HepG2 (cell line): ENCODE measurements at regions not wholly inside any gene's neighbourhood (a gene's known extent, or its start where the extent isn't known, plus 50 kb on each side); places are given as distances from the start of the nearest gene placed in this dataset.

ENCODE experiments used
- ATAC-seq: fragments of 200-7000 bp; cut with Tn5 transposase; 3 replicates; pipeline ENCODE4 v1.9.1; 2020; ENCODE audit warnings: mild to moderate bottlenecking, moderate library complexity
- BruUV-seq: library from RNA; stranded (reverse); fragments of 400-500 nt; replicated peaks from 2 replicates; lab custom pipeline; 2021; lab: Mats Ljungman, UMichigan
- CTCF ChIA-PET: fragments of 300-600 bp; formaldehyde crosslinking; extraction: SDS; loops from one replicate; lab custom pipeline; 2021; ENCODE audit warnings: low total read pairs, inconsistent platforms, low intra/inter-chr PET ratio; lab: Yijun Ruan, JAX
- POLR2A ChIA-PET: fragments of 350-600 bp; sonication (Branson Sonifier 250); formaldehyde crosslinking; loops from one replicate; lab custom pipeline; 2020; ENCODE audit warnings: antibody characterized with exemption, inconsistent platforms; lab: Yijun Ruan, JAX
- DNase-seq: peaks from one replicate; pipeline ENCODE4 v3.0.0-alpha.2; 2015; ENCODE audit warnings: low spot score
- FAIRE-seq: peaks from 3 replicates; lab custom pipeline; 2011; peaks lifted over from hg19 to GRCh38; lab: Jason Lieb, UNC
- H2AFZ ChIP-seq: one replicate; pipeline ENCODE4 v1.6.1; 2011; ENCODE audit warnings: low read length, inconsistent platforms
- H3K27ac ChIP-seq: fragments of 300-600 bp; 3 replicates; pipeline ENCODE4 v1.8.0; 2011; ENCODE audit warnings: mixed run types, mild to moderate bottlenecking, mixed read lengths, low read length, inconsistent platforms; ENCODE audit not compliant: insufficient read depth; ENCODE audit errors: extremely low read length
- H3K27me3 ChIP-seq, 2 experiments: fragments of 200-600 bp in 1 of 2; 2 replicates in 1 of 2; 3 replicates in 1 of 2; pipeline versions ENCODE4 v1.6.0 to v1.8.0; 2011; ENCODE audit warnings: low read length in 2 of 2, mild to moderate bottlenecking in 2 of 2, moderate library complexity in 2 of 2, inconsistent platforms in 1 of 2; ENCODE audit not compliant: insufficient read depth in 2 of 2, control insufficient read depth in 1 of 2
- H3K36me3 ChIP-seq, 2 experiments: fragments of 200-600 bp in 1 of 2; replicated peaks in 1 of 2; 2 replicates in 1 of 2; 3 replicates in 1 of 2; pipeline versions ENCODE4 v1.5.1 to v1.8.0; 2011; ENCODE audit warnings: low read length in 2 of 2, inconsistent platforms in 1 of 2; ENCODE audit not compliant: insufficient read depth in 2 of 2, control insufficient read depth in 1 of 2
- H3K4me1 ChIP-seq: 2 replicates; pipeline ENCODE4 v1.5.1; 2012; ENCODE audit warnings: low read length, inconsistent platforms; ENCODE audit not compliant: insufficient read depth
- H3K4me2 ChIP-seq: 2 replicates; pipeline ENCODE4 v1.6.0; 2011; ENCODE audit warnings: low read depth, low read length, inconsistent platforms
- H3K4me3 ChIP-seq, 3 experiments: fragments of 200-600 bp in 1 of 3; sonication (generic), shearing (Covaris generic) in 1 of 3; replicated peaks in 1 of 3; 2 replicates each; pipeline ENCODE4 v1.5.1; 2011 to 2016; ENCODE audit warnings: low read length in 3 of 3, inconsistent platforms in 2 of 3, low read depth in 2 of 3, mild to moderate bottlenecking in 2 of 3, control low read depth in 1 of 3, mixed read lengths in 1 of 3; ENCODE audit not compliant: insufficient read depth in 1 of 3
- H3K79me2 ChIP-seq: one replicate; pipeline ENCODE4 v1.6.1; 2011; ENCODE audit warnings: low read length, inconsistent platforms; ENCODE audit not compliant: insufficient read depth
- H3K9ac ChIP-seq: 2 replicates; pipeline ENCODE4 v1.6.0; 2011; ENCODE audit warnings: mild to moderate bottlenecking, low read depth, low read length, inconsistent platforms; ENCODE audit not compliant: insufficient read depth
- H3K9me3 ChIP-seq: 2 replicates; pipeline ENCODE4 v1.5.1; 2012; ENCODE audit warnings: mild to moderate bottlenecking, low read length
- H4K20me1 ChIP-seq: 2 replicates; pipeline ENCODE4 v1.6.0; 2011; ENCODE audit warnings: inconsistent platforms, mild to moderate bottlenecking, low read length, moderate library complexity; ENCODE audit not compliant: insufficient read depth
- HNF4A ChIP-seq: sonication (generic); formaldehyde crosslinking; IDR thresholded peaks from 2 replicates; pipeline ENCODE4 v1.4.0; 2020; ENCODE audit warnings: missing genetic modification reagents
- JUNB ChIP-seq: sonication (generic); formaldehyde crosslinking; IDR thresholded peaks from 2 replicates; pipeline ENCODE4 v1.8.0; 2022; ENCODE audit warnings: missing genetic modification reagents, mild to moderate bottlenecking, borderline replicate concordance
- KLF12 ChIP-seq: sonication (generic); formaldehyde crosslinking; IDR thresholded peaks from 2 replicates; pipeline ENCODE4 v1.4.0; 2020; ENCODE audit warnings: missing genetic modification reagents, borderline replicate concordance
- MAFF ChIP-seq: IDR thresholded peaks from 2 replicates; pipeline ENCODE4 v1.6.1; 2011; ENCODE audit warnings: low read depth, low read length, improper control_type of control experiment
- SOX5 ChIP-seq: IDR thresholded peaks from 2 replicates; pipeline ENCODE4 v1.6.1; 2016; ENCODE audit warnings: borderline replicate concordance
- SOX6 ChIP-seq, 2 experiments: fragments of 450-650 bp in 1 of 2; sonication (generic) in 1 of 2; formaldehyde crosslinking in 1 of 2; IDR thresholded peaks; 2 replicates each; pipeline versions ENCODE4 v1.4.0 to v1.6.1; 2017 to 2020; ENCODE audit warnings: antibody characterized with exemption in 1 of 2, mild to moderate bottlenecking in 1 of 2, missing genetic modification reagents in 1 of 2
- ZFP36 ChIP-seq: fragments of 150-350 bp; IDR thresholded peaks from 2 replicates; pipeline ENCODE4 v1.6.1; 2018; ENCODE audit warnings: borderline replicate concordance, low read length, low read depth; ENCODE audit not compliant: partially characterized antibody
- ZNF101 ChIP-seq: sonication (generic); formaldehyde crosslinking; IDR thresholded peaks from 2 replicates; pipeline ENCODE4 v1.4.0; 2020; ENCODE audit warnings: mild to moderate bottlenecking, low read depth, missing genetic modification reagents, borderline replicate concordance
- ZNF24 ChIP-seq: fragments of 450-650 bp; IDR thresholded peaks from 2 replicates; pipeline ENCODE4 v1.6.1; 2017; ENCODE audit warnings: antibody characterized with exemption, mild to moderate bottlenecking
- ZNF331 ChIP-seq: sonication (generic); formaldehyde crosslinking; IDR thresholded peaks from 2 replicates; pipeline ENCODE4 v1.4.0; 2020; ENCODE audit warnings: missing genetic modification reagents
- ZNF768 ChIP-seq: sonication (generic); formaldehyde crosslinking; IDR thresholded peaks from 2 replicates; pipeline ENCODE4 v1.4.0; 2020; ENCODE audit warnings: missing genetic modification reagents
- WGBS: methylation state at CpG from one replicate; pipeline ENCODE4 v1.1.6; 2017; ENCODE audit warnings: low lambda C conversion rate; 5-methylcytosine and 5-hydroxymethylcytosine counted together
- in situ Hi-C: cut with HindIII; loops from 2 replicates; pipeline ENCODE4 v1.10.0; 2017; ENCODE audit warnings: low pct_unique_long_range_greater_than_20kb; ENCODE audit not compliant: extremely low pct_ligation_motif_present
- intact Hi-C: fragments of 100-400 bp; cut with micrococcal nuclease; formaldehyde crosslinking; loops from one replicate; pipeline ENCODE4 v1.10.0; 2022; ENCODE audit not compliant: unreplicated experiment
- TF ChIP-seq, protein P1 (sequence below): sonication (generic); formaldehyde crosslinking; IDR thresholded peaks from 2 replicates; pipeline ENCODE4 v1.4.0; 2020; ENCODE audit warnings: mild to moderate bottlenecking, missing genetic modification reagents
- TF ChIP-seq, protein P2 (sequence below): sonication (generic); formaldehyde crosslinking; IDR thresholded peaks from 2 replicates; pipeline ENCODE4 v1.4.0; 2020; ENCODE audit warnings: missing genetic modification reagents, borderline replicate concordance
- TF ChIP-seq, protein P3 (sequence below): sonication (generic); formaldehyde crosslinking; IDR thresholded peaks from 2 replicates; pipeline ENCODE4 v1.4.0; 2020; ENCODE audit warnings: missing genetic modification reagents, borderline replicate concordance

DNA sequence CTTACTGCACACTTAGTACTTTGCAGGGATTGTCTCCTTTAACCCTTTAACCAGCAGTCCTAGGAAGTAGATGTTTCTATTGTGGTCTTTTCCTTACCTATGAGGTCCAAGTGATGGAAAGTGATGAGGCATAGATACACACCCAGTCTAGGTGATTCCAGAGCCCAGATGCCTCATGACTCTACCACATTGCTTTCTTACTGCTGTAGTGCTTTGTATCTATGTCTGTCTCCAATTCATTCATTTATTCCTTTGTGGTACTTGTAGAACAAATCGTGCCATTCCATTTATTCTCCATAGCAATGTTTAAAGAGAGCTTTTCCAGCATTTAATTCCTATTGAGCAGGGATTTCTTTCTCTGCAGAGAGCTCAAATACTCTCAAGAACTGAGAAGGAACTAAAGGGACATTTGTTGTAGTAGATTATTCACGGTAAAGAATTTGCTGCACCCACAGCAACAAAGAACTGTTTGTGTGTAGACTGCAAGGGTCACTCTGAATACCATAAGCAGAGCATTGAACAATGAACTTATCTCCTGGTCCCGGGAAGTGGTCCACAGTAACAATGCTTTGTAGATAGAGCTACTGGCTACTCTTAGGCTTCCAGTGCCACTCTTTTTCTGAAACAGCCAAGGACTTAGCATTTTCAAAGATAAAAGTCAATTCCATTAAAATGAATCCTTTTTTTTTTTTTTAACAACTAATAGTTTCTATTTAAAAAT, 337.0 kb downstream of the PTEN start:
- no TSS peak for BruUV-seq
- no peak overlapping the region for H3K4me3 ChIP-seq
- FAIRE-seq, result no peak
- TF ChIP-seq, protein P1, sequence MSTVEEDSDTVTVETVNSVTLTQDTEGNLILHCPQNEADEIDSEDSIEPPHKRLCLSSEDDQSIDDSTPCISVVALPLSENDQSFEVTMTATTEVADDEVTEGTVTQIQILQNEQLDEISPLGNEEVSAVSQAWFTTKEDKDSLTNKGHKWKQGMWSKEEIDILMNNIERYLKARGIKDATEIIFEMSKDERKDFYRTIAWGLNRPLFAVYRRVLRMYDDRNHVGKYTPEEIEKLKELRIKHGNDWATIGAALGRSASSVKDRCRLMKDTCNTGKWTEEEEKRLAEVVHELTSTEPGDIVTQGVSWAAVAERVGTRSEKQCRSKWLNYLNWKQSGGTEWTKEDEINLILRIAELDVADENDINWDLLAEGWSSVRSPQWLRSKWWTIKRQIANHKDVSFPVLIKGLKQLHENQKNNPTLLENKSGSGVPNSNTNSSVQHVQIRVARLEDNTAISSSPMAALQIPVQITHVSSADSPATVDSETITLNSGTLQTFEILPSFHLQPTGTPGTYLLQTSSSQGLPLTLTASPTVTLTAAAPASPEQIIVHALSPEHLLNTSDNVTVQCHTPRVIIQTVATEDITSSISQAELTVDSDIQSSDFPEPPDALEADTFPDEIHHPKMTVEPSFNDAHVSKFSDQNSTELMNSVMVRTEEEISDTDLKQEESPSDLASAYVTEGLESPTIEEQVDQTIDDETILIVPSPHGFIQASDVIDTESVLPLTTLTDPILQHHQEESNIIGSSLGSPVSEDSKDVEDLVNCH (CRISPR knock-in tag), result no peak
- TF ChIP-seq KLF12 (CRISPR knock-in tag), result no peak
- TF ChIP-seq, protein P2, sequence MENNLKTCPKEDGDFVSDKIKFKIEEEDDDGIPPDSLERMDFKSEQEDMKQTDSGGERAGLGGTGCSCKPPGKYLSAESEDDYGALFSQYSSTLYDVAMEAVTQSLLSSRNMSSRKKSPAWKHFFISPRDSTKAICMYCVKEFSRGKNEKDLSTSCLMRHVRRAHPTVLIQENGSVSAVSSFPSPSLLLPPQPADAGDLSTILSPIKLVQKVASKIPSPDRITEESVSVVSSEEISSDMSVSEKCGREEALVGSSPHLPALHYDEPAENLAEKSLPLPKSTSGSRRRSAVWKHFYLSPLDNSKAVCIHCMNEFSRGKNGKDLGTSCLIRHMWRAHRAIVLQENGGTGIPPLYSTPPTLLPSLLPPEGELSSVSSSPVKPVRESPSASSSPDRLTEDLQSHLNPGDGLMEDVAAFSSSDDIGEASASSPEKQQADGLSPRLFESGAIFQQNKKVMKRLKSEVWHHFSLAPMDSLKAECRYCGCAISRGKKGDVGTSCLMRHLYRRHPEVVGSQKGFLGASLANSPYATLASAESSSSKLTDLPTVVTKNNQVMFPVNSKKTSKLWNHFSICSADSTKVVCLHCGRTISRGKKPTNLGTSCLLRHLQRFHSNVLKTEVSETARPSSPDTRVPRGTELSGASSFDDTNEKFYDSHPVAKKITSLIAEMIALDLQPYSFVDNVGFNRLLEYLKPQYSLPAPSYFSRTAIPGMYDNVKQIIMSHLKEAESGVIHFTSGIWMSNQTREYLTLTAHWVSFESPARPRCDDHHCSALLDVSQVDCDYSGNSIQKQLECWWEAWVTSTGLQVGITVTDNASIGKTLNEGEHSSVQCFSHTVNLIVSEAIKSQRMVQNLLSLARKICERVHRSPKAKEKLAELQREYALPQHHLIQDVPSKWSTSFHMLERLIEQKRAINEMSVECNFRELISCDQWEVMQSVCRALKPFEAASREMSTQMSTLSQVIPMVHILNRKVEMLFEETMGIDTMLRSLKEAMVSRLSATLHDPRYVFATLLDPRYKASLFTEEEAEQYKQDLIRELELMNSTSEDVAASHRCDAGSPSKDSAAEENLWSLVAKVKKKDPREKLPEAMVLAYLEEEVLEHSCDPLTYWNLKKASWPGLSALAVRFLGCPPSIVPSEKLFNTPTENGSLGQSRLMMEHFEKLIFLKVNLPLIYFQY, result no peak
- TF ChIP-seq ZFP36, result no peak
- TF ChIP-seq JUNB (CRISPR knock-in tag), result no peak
- TF ChIP-seq, protein P3, sequence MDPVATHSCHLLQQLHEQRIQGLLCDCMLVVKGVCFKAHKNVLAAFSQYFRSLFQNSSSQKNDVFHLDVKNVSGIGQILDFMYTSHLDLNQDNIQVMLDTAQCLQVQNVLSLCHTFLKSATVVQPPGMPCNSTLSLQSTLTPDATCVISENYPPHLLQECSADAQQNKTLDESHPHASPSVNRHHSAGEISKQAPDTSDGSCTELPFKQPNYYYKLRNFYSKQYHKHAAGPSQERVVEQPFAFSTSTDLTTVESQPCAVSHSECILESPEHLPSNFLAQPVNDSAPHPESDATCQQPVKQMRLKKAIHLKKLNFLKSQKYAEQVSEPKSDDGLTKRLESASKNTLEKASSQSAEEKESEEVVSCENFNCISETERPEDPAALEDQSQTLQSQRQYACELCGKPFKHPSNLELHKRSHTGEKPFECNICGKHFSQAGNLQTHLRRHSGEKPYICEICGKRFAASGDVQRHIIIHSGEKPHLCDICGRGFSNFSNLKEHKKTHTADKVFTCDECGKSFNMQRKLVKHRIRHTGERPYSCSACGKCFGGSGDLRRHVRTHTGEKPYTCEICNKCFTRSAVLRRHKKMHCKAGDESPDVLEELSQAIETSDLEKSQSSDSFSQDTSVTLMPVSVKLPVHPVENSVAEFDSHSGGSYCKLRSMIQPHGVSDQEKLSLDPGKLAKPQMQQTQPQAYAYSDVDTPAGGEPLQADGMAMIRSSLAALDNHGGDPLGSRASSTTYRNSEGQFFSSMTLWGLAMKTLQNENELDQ (CRISPR knock-in tag), result no peak
- TF ChIP-seq ZNF768 (CRISPR knock-in tag), result no peak
- 0 out of 2 replicates have a peak, but pooled peaks have one; percentile 33 for TF ChIP-seq ZNF331 (CRISPR knock-in tag)
- no peak for TF ChIP-seq MAFF
- TF ChIP-seq ZNF24, result no peak
- TF ChIP-seq SOX6 (IDR thresholded peaks at IDR 0.05), result no peak
- TF ChIP-seq SOX6 (CRISPR knock-in tag; IDR thresholded peaks at IDR 0.05), result 0 out of 2 replicates have a peak, but pooled peaks have one; percentile 41
- no peak for TF ChIP-seq HNF4A
- TF ChIP-seq ZNF101 (CRISPR knock-in tag), result no peak
- peak; percentile 81 for TF ChIP-seq SOX5 (CRISPR knock-in tag)

More for the DNA sequence above, 337.0 kb downstream of the PTEN start:
- H4K20me1 ChIP-seq, result no peaks in the 10 kb centered on the region
- no peaks in the 10 kb centered on the region for H3K27me3 ChIP-seq
- H3K79me2 ChIP-seq, result no peaks in the 10 kb centered on the region
- intact Hi-C loops (loop anchor here (10.0 kb wide), 1 partner anchor 184 kb away; no protein-coding TSS in a partner anchor), in situ Hi-C loops (no loop called here)
- DNase-seq, result peak; percentile 15
- 15% methylated on average over 3 of the region's 3 CpGs for WGBS
- H2AFZ ChIP-seq, result no peak overlapping the region
- ChIA-PET CTCF (no interaction called here), POLR2A (no interaction called here)
- H3K27ac ChIP-seq, result no peak overlapping the region
- no peaks in the 10 kb centered on the region for H3K9me3 ChIP-seq
- H3K4me2 ChIP-seq, result no peak overlapping the region
- ATAC-seq, result peak; percentile 81
- H3K9ac ChIP-seq, result no peak overlapping the region
- H3K36me3 ChIP-seq, result no peaks in the 10 kb centered on the region
- H3K4me1 ChIP-seq, result peaks cover 12% of the 10 kb centered on the region
